CD14-positive monocyte (primary cell): ENCODE measurements at regions not wholly inside any gene's neighbourhood (a gene's known extent, or its start where the extent isn't known, plus 50 kb on each side); places are given as distances from the start of the nearest gene placed in this dataset.

ENCODE experiments used
- DNase-seq, 3 donors: peaks; one replicate each; pipeline ENCODE4 v3.0.0-alpha.2; 2011 to 2022
- H2AFZ ChIP-seq: 2 replicates; pipeline ENCODE4 v1.6.0; 2012; ENCODE audit warnings: mild to moderate bottlenecking, low read depth, low read length, inconsistent platforms; ENCODE audit not compliant: insufficient read depth, poor library complexity, severe bottlenecking
- H3K27ac ChIP-seq, 2 donors: 1 replicate in 1 of 2; 2 replicates in 1 of 2; pipeline ENCODE4 v1.5.1; 2012 to 2013; ENCODE audit warnings: low read length in 2 of 2, control low read depth in 1 of 2, inconsistent platforms in 1 of 2, low read depth in 1 of 2, mild to moderate bottlenecking in 1 of 2
- H3K27me3 ChIP-seq, 2 donors: one replicate each; pipeline versions ENCODE4 v1.6.0 to v1.6.1; 2011 to 2013; ENCODE audit warnings: low read length in 2 of 2; ENCODE audit not compliant: control insufficient read depth in 2 of 2, insufficient read depth in 2 of 2
- H3K36me3 ChIP-seq, 2 donors: replicated peaks in 1 of 2; 1 replicate in 1 of 2; 2 replicates in 1 of 2; pipeline versions ENCODE4 v1.5.1 to v1.6.1; 2012 to 2013; ENCODE audit warnings: low read length in 2 of 2, control low read depth in 1 of 2, inconsistent platforms in 1 of 2, mild to moderate bottlenecking in 1 of 2; ENCODE audit not compliant: insufficient read depth in 2 of 2, control insufficient read depth in 1 of 2
- H3K4me1 ChIP-seq, 2 donors: 1 replicate in 1 of 2; 2 replicates in 1 of 2; pipeline versions ENCODE4 v1.5.1 to v1.6.1; 2012 to 2013; ENCODE audit warnings: low read length in 2 of 2, control low read depth in 1 of 2, inconsistent platforms in 1 of 2, mild to moderate bottlenecking in 1 of 2, moderate library complexity in 1 of 2; ENCODE audit not compliant: insufficient read depth in 2 of 2, control insufficient read depth in 1 of 2
- H3K4me2 ChIP-seq: replicated peaks from 2 replicates; pipeline ENCODE3; 2012; ENCODE audit warnings: low read length, moderate library complexity, mild to moderate bottlenecking; ENCODE audit not compliant: poor library complexity, severe bottlenecking; ENCODE audit errors: extremely low read depth
- H3K4me3 ChIP-seq, 3 experiments: fragments of 200-600 bp in 1 of 3; sonication (generic) in 1 of 3; replicated peaks in 1 of 3; 1 replicate in 2 of 3; 2 replicates in 1 of 3; pipeline ENCODE4 v1.5.1; 2011 to 2013; ENCODE audit warnings: low read length in 3 of 3, mild to moderate bottlenecking in 3 of 3, control low read depth in 2 of 3, low read depth in 2 of 3, inconsistent platforms in 1 of 3, moderate library complexity in 1 of 3
- H3K79me2 ChIP-seq: 2 replicates; pipeline ENCODE4 v1.6.0; 2012; ENCODE audit warnings: mild to moderate bottlenecking, control low read depth, inconsistent platforms, low read length, moderate library complexity; ENCODE audit not compliant: insufficient read depth
- H3K9ac ChIP-seq: 2 replicates; pipeline ENCODE4 v1.6.0; 2017; ENCODE audit warnings: low read length, mild to moderate bottlenecking; ENCODE audit not compliant: insufficient read depth, poor library complexity, severe bottlenecking
- H3K9me3 ChIP-seq, 2 donors: replicated peaks in 1 of 2; 1 replicate in 1 of 2; 2 replicates in 1 of 2; pipeline versions ENCODE4 v1.5.1 to v1.6.1; 2012 to 2013; ENCODE audit warnings: low read length in 2 of 2, control low read depth in 1 of 2; ENCODE audit not compliant: control insufficient read depth in 1 of 2, insufficient read depth in 1 of 2
- H4K20me1 ChIP-seq: 2 replicates; pipeline ENCODE4 v1.6.0; 2012; ENCODE audit warnings: mild to moderate bottlenecking, low read length, control low read depth, moderate library complexity; ENCODE audit not compliant: insufficient read depth
- H3K27ac Mint-ChIP-seq, 7 donors: one replicate each; pipeline ENCODE4 v1.8.0; 2020; ENCODE audit warnings: mild to moderate bottlenecking in 7 of 7, mixed read lengths in 7 of 7, moderate library complexity in 6 of 7, inconsistent platforms in 2 of 7
- H3K27me3 Mint-ChIP-seq, 3 donors: one replicate each; pipeline ENCODE4 v1.8.0; 2021 to 2022; ENCODE audit warnings: low read depth in 3 of 3, mild to moderate bottlenecking in 3 of 3, mixed read lengths in 3 of 3, moderate library complexity in 3 of 3, inconsistent platforms in 1 of 3
- H3K36me3 Mint-ChIP-seq, 2 donors: one replicate each; pipeline ENCODE4 v1.8.0; 2020; ENCODE audit warnings: mixed read lengths in 2 of 2, inconsistent platforms in 1 of 2, mild to moderate bottlenecking in 1 of 2
- H3K4me1 Mint-ChIP-seq: one replicate; pipeline ENCODE4 v1.8.0; 2020; ENCODE audit warnings: mild to moderate bottlenecking, mixed read lengths
- H3K4me3 Mint-ChIP-seq, 2 donors: one replicate each; pipeline ENCODE4 v1.8.0; 2020; ENCODE audit warnings: mild to moderate bottlenecking in 2 of 2, mixed read lengths in 2 of 2, moderate library complexity in 1 of 2
- H3K9me3 Mint-ChIP-seq, 7 donors: one replicate each; pipeline ENCODE4 v1.8.0; 2020 to 2022; ENCODE audit warnings: mixed read lengths in 7 of 7, mild to moderate bottlenecking in 6 of 7, moderate library complexity in 6 of 7, inconsistent platforms in 2 of 7
- CTCF ChIP-seq: fragments of 200-600 bp; IDR thresholded peaks from one replicate; pipeline ENCODE4 v1.8.0; 2022; ENCODE audit warnings: antibody characterized with exemption, mild to moderate bottlenecking
- WGBS: methylation state at CpG from one replicate; pipeline ENCODE4 v1.1.5; 2013; ENCODE audit warnings: missing lambda C conversion rate; ENCODE audit not compliant: insufficient coverage; 5-methylcytosine and 5-hydroxymethylcytosine counted together
- intact Hi-C, 2 donors: fragments of 100-400 bp; cut with micrococcal nuclease; formaldehyde crosslinking; loops; one replicate each; pipeline versions ENCODE4 v1.15.0 to v1.15.1; 2023

- Histone ChIP-seq H3K4me2 (no peak overlapping the region), H3K9me3 (no peaks in the 10 kb centered on the region), H3K4me1 (no peaks in the 10 kb centered on the region), H2AFZ (no peak overlapping the region), H3K4me3 (no peak overlapping the region), H4K20me1 (no peaks in the 10 kb centered on the region), H3K36me3 (no peaks in the 10 kb centered on the region), H3K9ac (no peak overlapping the region), H3K79me2 (no peaks in the 10 kb centered on the region), H3K27me3 (no peaks in the 10 kb centered on the region), H3K27ac (no peak overlapping the region)
- Mint-ChIP-seq H3K27me3 (peaks cover 3 to 6% (median 4%) of the 10 kb centered on the region in 3 donors), H3K36me3 (no peaks in the 10 kb centered on the region), H3K27ac (no peak overlapping the region), H3K4me3 (no peak overlapping the region), H3K9me3 (peaks cover 0 to 4% (median 0%) of the 10 kb centered on the region in 7 donors), H3K4me1 (no peaks in the 10 kb centered on the region)
- DNase-seq, result no peak
- TF ChIP-seq CTCF, result no peak
- intact Hi-C loops, result no loop called here
- no CpG with 5 or more reads among the region's 5 CpGs for WGBS
Measured at GRCh38 chr12:13702381-13702780, 279.0 kb downstream of the GRIN2B start.

GRCh38 chr12:13701502-13701901 is 279.9 kb downstream of the GRIN2B start:
- Histone ChIP-seq H3K4me3 (no peak overlapping the region), H3K36me3 (no peaks in the 10 kb centered on the region), H3K27ac (no peak overlapping the region), H3K4me1 (no peaks in the 10 kb centered on the region), H3K27me3 (no peaks in the 10 kb centered on the region), H3K4me2 (no peak overlapping the region), H3K9ac (no peak overlapping the region), H2AFZ (no peak overlapping the region), H3K9me3 (no peaks in the 10 kb centered on the region), H3K79me2 (no peaks in the 10 kb centered on the region), H4K20me1 (no peaks in the 10 kb centered on the region)
- no peaks in the 10 kb centered on the region for H3K36me3 Mint-ChIP-seq
- H3K27ac Mint-ChIP-seq, result no peak overlapping the region
- no peak overlapping the region for H3K4me3 Mint-ChIP-seq
- intact Hi-C loops, result no loop called here
- no peaks in the 10 kb centered on the region for H3K4me1 Mint-ChIP-seq
- no peak for TF ChIP-seq CTCF
- H3K9me3 Mint-ChIP-seq, result peaks cover 0 to 4% (median 0%) of the 10 kb centered on the region in 7 donors
- peaks cover 3 to 6% (median 4%) of the 10 kb centered on the region in 3 donors for H3K27me3 Mint-ChIP-seq
- no peak for DNase-seq
